ENCODE measurements at regions not wholly inside any gene's neighbourhood (a gene's known extent, or its start where the extent isn't known, plus 50 kb on each side); places are given as distances from the start of the nearest gene placed in this dataset.

DNA sequence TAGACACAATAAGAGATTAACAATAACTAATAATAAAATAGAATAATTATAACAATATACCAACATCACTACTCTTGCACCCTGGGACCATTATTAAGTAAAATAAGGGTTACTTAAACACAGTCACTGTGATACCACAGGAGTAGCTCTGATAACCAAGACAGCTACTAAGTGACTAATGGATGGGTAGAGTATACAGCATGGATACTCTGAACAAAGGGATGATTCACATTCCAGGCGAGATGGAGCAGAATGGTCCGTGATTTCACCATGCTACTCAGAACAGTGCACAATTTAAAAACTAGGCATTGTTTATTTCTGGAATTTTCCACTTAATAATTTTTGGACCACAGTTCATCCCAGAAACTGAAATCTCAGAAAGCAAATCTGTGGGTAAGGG, 80.0 kb upstream of the FUT9 start:
- intact Hi-C loops (cut with DNase I), result no loop called here
- Histone ChIP-seq H3K4me1 (no peaks in the 10 kb centered on the region), H3K27me3 (no peaks in the 10 kb centered on the region), H3K27ac (no peak overlapping the region), H3K36me3 (no peaks in the 10 kb centered on the region), H3K4me3 (no peak overlapping the region), H3K9me3 (no peaks in the 10 kb centered on the region)
- 65 to 66% methylated on average over 2 of the region's 2 CpGs for WGBS, 2 donors
- DNase-seq (no peak), ATAC-seq (no peak)
- TF ChIP-seq, protein P1, sequence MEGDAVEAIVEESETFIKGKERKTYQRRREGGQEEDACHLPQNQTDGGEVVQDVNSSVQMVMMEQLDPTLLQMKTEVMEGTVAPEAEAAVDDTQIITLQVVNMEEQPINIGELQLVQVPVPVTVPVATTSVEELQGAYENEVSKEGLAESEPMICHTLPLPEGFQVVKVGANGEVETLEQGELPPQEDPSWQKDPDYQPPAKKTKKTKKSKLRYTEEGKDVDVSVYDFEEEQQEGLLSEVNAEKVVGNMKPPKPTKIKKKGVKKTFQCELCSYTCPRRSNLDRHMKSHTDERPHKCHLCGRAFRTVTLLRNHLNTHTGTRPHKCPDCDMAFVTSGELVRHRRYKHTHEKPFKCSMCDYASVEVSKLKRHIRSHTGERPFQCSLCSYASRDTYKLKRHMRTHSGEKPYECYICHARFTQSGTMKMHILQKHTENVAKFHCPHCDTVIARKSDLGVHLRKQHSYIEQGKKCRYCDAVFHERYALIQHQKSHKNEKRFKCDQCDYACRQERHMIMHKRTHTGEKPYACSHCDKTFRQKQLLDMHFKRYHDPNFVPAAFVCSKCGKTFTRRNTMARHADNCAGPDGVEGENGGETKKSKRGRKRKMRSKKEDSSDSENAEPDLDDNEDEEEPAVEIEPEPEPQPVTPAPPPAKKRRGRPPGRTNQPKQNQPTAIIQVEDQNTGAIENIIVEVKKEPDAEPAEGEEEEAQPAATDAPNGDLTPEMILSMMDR (IDR thresholded peaks at IDR 0.05), result no peak

DNA sequence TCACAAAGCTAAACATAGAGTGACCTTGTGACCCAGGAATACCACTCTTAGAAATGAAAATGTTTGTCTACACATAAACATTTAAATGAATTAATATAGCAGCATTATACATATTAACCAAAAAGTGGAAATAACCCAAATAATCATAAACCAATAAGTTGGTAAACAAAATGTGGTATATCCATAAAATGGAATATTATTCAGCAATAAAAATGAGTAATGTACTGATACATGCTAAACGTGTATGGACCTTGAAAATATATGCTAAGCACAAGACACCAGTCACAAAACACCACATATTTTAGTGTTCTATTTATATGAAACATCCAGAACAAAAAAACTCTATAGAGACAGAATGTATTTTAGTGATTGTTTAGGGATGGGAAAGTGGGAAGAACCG, 68.9 kb upstream of the FUT9 start:
- H3K27ac ChIP-seq, result no peak overlapping the region
- no peak for ATAC-seq
- no peaks in the 10 kb centered on the region for H3K36me3 ChIP-seq
- no peak overlapping the region for H3K4me3 ChIP-seq
- intact Hi-C loops (cut with DNase I), result no loop called here
- 82 to 90% methylated on average over 2 of the region's 2 CpGs for WGBS, 2 donors
- H3K9me3 ChIP-seq, result peaks cover 0 to 14% (median 0%) of the 10 kb centered on the region in 11 donors
- no peaks in the 10 kb centered on the region for H3K4me1 ChIP-seq
- H3K27me3 ChIP-seq, result no peaks in the 10 kb centered on the region
- TF ChIP-seq, protein P1 (IDR thresholded peaks at IDR 0.05), result no peak
- no peak for DNase-seq

DNA sequence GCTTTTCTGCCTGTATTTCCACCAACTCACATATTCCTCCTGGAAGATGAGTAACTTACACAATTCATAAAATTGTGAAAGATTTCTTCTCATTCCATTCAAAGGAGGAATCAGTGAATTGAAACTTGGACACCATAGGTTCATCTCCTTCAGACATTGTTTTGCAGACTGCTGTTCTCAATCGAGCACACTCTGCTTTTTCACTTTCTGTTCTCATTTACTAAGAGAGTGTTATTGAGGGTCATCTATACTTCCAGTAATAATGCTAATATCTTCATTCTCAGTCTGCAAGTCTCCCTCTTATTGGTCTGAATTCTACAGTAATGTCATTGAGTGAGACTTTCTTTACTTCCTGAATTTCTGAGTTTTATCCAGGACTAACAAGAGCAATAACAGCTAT, 67.5 kb upstream of the FUT9 start:
- intact Hi-C loops (cut with DNase I), result no loop called here

DNA sequence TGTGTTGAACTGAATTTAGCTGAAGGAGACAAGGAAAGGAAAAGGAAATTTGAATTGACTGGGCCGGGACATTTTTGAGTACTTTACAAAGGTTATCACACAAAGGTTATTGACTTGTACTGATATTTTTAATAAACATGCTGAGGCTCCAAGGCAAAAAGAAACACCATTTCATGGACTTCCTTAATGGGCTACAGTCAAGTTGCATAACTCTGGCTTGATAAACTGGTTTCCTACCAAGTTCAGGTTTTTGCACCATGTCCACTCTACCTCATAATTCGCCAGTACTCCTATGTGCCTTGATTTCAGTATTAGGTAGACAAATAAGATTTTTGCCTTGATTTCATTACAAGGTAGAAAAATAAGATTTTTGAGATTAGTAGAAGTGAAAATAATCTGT, 65.8 kb upstream of the FUT9 start:
- intact Hi-C loops (cut with DNase I), result no loop called here
- WGBS, 2 donors, result 55 to 66% methylated on average over 2 of the region's 2 CpGs
- Histone ChIP-seq H3K27me3 (no peaks in the 10 kb centered on the region), H3K4me3 (no peak overlapping the region), H3K27ac (no peak overlapping the region), H3K36me3 (no peaks in the 10 kb centered on the region), H3K4me1 (no peaks in the 10 kb centered on the region), H3K9me3 (peaks cover 0 to 14% (median 0%) of the 10 kb centered on the region in 11 donors)
- TF ChIP-seq, protein P1 (IDR thresholded peaks at IDR 0.05), result no peak
- no peak for DNase-seq
- no peak for ATAC-seq

More for the DNA sequence above, 67.5 kb upstream of the FUT9 start:
- 61 to 62% methylated on average over 1 of the region's 1 CpG for WGBS, 2 donors
- H3K4me1 ChIP-seq, result no peaks in the 10 kb centered on the region
- TF ChIP-seq, protein P1 (IDR thresholded peaks at IDR 0.05), result no peak
- DNase-seq (no peak), ATAC-seq (no peak)
- H3K27me3 ChIP-seq, result no peaks in the 10 kb centered on the region
- H3K4me3 ChIP-seq, result no peak overlapping the region
- H3K9me3 ChIP-seq, result peaks cover 0 to 14% (median 0%) of the 10 kb centered on the region in 11 donors
- H3K27ac ChIP-seq, result no peak overlapping the region
- no peaks in the 10 kb centered on the region for H3K36me3 ChIP-seq

DNA sequence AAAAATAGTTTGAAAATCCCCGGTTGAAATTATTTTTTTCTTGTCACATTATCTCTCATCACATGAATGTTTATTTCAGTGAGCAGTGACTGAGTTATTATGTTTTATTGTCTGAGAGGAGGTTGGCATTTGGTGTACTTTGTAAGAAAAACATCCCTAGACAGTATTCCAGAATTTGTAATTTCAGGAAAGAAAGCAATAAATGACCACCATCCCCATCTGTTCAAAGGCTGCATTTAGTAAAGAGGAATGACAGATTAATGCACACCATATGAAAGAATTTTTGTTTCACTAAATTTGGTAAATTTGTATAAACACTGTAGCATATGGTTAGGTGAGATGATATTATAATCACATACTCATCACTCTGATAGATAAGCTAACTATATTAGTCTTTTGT, 57.1 kb upstream of the FUT9 start:
- intact Hi-C loops (cut with DNase I), result no loop called here
- DNase-seq (no peak), ATAC-seq (no peak)
- TF ChIP-seq, protein P1 (IDR thresholded peaks at IDR 0.05), result no peak
- Histone ChIP-seq H3K4me3 (no peak overlapping the region), H3K27me3 (no peaks in the 10 kb centered on the region), H3K9me3 (no peaks in the 10 kb centered on the region), H3K36me3 (no peaks in the 10 kb centered on the region), H3K4me1 (no peaks in the 10 kb centered on the region), H3K27ac (no peak overlapping the region)
- 75 to 80% methylated on average over 1 of the region's 1 CpG for WGBS, 2 donors

Measured in heart right ventricle (tissue), 16 donors.